Hepatic stellate cell (primary cell): ENCODE measurements at regions not wholly inside any gene's neighbourhood (a gene's known extent, or its start where the extent isn't known, plus 50 kb on each side); places are given as distances from the start of the nearest gene placed in this dataset.

Source experiments
- DNase-seq: peaks from one replicate; pipeline ENCODE4 v3.0.0; 2011; ENCODE audit warnings: low spot score

DNA sequence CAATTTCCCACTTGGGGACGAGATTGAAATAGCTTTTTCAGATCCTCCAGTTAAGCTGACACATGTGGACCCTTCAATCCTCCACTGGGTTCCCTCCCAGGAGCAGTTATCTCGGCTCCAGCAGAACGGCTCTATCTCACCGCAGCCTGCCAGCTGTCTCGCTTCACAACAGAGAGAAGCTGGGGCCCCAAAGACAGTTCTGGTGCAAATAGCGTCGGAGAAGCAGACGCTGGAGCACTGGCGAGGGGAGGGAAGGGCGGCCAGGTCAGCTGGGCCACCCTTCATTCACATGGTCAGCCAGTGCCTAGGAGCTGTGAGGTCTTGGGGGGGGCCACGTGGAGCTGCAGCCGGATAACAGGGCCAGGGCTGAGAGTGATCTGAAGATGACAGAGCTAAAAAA, 141.3 kb upstream of the SDK2 start:
- no peak for DNase-seq

- no peak for DNase-seq
Observed at GRCh38 chr17:73785958-73786743, 141.9 kb upstream of the SDK2 start.

DNA sequence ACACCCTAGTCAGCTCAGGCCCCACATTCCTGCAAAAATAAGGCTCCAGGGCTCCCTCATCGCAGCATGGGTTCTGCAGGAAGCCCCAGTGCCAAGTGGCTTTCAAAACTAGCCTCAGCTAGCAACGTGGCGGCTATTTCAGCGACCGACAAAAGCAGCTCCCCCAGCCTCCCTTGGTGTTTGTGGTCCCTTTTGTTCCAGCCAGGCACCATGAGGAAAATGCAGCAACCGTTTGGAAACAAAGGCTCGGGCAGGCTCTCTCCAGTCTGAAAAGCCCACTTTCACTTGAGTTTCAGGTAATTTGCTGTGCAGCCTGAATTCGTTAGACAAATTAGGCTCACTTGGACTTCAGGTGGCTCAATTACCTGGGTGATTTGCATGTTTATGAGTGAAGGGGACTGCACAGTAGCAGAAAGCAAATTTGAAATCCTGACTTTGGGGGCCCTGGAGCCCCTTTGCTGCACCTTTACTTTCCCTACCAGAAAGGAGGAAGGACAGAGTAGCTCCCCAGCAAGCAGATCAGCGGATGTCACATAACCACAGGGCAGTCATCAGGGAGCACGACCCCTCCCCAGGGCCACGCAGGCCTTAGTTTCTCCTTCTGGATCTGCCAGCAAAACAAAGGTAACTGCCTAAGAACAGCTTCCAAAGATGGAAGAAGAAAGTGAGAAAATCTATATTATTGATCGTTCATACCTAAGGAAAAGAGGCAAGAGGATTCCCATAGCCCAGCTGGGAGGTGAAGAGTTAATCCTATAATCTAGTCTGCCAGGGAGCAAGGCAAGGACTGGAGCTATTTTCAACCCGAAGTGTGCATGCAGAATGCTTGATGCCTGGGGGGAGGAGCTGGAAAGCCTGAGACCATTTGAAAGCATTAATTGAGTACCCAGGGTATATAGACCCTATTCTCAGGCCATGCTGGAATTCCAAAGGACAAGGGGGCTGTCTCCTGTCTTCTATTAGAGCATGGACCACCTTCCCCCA, 143.1 kb upstream of the SDK2 start:
- no peak for DNase-seq

DNA sequence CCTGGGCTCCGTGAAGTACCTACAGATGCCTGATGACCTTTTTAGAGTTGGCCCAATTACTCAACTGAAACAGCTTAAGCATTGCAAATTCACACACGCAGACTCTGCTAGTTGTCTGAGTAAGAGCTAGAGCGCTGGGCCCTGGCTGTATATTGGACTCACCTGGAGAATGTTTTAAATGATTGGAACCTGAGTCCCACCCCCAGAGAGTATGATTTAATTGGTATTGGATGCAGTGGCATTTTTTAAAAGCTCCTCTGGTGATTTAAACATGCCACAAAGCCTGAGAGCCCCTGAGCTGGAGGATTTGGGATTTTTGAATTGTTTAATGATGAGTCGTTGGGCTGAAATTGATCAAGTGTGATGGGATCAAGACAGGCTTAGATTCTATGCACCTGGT, 143.9 kb upstream of the SDK2 start:
- DNase-seq: no peak

- DNase-seq: no peak
Observed at GRCh38 chr17:73791121-73791520, 146.9 kb upstream of the SDK2 start.

GRCh38 chr17:73791631-73792030, 147.4 kb upstream of the SDK2 start:
- DNase-seq: no peak

DNA sequence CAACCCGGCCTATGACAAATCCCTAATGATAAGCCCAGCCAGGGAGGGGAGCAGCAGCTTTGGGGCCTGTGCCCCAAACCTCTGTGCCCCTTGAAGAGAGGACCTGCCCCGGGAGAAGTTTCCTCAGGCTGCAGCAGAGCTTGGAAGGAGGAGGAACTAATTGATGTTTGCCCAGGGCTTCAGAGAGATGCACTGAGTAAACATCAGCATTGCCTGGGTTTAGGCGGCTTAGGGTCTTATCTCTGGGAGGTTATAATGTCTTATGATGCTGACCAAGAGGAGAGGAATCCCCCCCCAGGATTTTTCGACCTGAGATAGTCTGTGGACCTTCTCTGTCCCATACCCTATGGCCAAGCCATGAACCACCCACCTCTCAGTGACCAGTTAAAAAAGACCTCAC, 148.7 kb upstream of the SDK2 start:
- DNase-seq: no peak

GRCh38 chr17:73794336-73794735, 150.1 kb upstream of the SDK2 start:
- DNase-seq: no peak

GRCh38 chr17:73795730-73796129, 151.5 kb upstream of the SDK2 start:
- no peak for DNase-seq

- no peak for DNase-seq
Observed at GRCh38 chr17:73797594-73798110, 153.4 kb upstream of the SDK2 start.

DNA sequence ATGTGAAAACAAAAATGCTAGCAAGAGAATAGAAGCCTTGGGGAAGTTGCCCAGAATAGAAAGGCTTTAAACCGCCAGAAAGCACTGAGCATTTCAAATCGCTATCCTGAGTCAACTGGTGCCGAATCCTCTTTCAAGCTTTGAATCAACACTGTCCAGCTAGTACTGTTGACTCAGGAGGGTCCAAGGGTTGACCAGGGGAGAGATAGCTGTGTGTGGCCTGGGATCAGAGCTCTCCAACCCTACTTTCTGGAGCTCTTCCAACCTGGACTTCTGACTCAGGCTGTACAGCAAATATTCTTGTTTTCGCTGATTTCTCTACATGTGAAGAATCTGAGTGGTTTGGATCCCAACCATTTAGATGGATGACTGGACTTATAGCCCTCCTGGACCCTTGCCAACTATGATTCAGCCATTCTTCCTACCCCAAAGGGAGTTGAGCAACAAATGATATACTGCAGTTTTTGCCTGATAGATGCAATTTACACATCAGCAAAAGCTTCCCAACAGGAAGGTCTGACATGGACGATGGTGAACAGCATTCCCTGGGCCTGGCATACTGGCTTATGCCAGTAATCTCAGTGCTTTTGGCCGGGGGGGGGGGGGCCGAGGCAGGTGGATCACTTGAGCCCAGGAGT, 154.0 kb upstream of the SDK2 start:
- DNase-seq: no peak

DNA sequence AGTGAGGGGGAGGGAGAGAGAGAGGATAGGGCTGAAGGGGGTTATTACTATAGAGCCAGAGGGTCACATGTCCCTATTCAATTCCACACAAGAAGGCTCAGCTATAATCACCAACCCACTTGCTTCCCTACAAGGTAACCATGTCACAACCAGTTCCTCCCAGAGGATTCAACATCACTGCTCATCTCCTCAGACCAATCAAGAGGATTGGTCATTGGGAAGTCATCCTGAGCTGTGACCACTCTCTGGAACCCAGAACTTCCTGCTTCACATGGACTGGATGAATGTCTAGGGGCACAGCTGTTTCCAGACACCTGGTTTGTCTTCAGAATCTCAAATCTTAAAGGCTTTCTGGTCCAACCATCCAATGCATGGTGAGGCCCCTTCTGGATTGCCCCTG, 154.9 kb upstream of the SDK2 start:
- DNase-seq: no peak

GRCh38 chr17:73799781-73800627, 155.8 kb upstream of the SDK2 start:
- DNase-seq: no peak

GRCh38 chr17:73800893-73801292, 156.6 kb upstream of the SDK2 start:
- DNase-seq: no peak

DNA sequence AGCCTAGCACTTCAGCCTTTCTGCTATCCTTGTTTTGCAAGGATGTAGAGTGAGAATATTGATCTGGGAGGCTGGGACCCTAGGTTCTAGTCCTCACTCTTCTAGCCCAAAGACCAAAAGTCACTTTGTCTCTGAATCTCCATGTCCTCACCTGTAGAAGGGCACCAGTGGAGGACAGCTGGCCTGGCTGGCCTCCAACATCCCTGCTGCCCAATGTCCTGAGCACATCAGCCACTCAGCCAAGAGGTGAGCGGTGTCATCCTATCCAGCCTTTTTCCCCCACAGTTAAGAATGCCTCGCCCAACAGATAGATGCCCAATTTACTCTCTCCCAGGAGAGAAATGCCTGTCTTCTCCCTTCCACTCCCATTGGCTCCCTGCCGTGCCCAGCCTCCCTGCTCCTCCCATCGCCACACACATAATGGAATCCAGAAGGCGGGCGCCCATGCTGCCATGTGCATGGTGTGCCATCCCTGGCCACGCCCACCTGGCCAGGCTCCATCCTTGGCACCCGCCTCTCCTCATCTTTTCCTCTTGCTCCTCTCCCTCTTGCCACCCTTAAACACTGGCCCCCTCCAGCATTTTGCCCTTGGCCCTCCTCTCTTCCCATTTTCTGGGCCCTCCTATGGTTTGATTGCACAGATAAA, 157.3 kb upstream of the SDK2 start:
- no peak for DNase-seq

- DNase-seq: no peak
Observed at GRCh38 chr17:73802314-73802713, 158.1 kb upstream of the SDK2 start.

GRCh38 chr17:73802871-73803270, 158.6 kb upstream of the SDK2 start:
- DNase-seq: no peak

DNA sequence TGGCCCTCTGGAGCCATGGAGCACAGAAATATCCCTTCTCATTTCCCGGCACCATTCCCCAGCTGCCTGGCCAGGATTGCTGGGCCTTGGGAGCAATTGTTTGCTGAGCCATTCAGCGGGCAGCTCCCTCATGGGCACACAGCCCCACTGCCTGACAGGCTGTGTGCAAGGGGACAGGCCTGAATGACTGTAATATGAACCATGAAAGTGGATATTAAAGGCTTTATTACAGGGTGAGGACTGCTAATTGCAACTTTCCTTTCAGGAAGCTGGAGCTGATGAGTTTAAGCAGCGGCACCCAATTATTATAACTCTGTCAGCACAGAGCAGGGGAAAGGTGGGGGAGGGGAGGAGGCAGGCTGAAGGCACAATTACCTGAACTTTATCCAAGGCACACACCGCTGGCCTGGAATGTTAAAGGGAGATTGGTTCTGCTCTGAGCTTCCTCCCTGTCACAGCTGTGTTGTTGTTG, 159.8 kb upstream of the SDK2 start:
- DNase-seq: no peak

GRCh38 chr17:73806768-73807167, 162.5 kb upstream of the SDK2 start:
- no peak for DNase-seq

GRCh38 chr17:73813201-73813600, 169.0 kb upstream of the SDK2 start:
- no peak for DNase-seq

GRCh38 chr17:73814075-73814474, 169.8 kb upstream of the SDK2 start:
- DNase-seq: no peak
